Skeletal muscle cell (primary cell): ENCODE measurements at regions not wholly inside any gene's neighbourhood (a gene's known extent, or its start where the extent isn't known, plus 50 kb on each side); places are given as distances from the start of the nearest gene placed in this dataset.
"Not testable (repeated sequence)": the region's sequence is repeated elsewhere in the genome, so short reads cannot be mapped to it uniquely, and the experiment has no call there.

Source experiments
- DNase-seq: peaks from one replicate; pipeline ENCODE4 v3.0.0-alpha.2; 2010; ENCODE audit warnings: low read depth
- H3K4me3 ChIP-seq: 2 replicates; pipeline ENCODE4 v1.5.1; 2011; ENCODE audit warnings: low read depth, mild to moderate bottlenecking, control low read depth, low read length, moderate library complexity

DNA sequence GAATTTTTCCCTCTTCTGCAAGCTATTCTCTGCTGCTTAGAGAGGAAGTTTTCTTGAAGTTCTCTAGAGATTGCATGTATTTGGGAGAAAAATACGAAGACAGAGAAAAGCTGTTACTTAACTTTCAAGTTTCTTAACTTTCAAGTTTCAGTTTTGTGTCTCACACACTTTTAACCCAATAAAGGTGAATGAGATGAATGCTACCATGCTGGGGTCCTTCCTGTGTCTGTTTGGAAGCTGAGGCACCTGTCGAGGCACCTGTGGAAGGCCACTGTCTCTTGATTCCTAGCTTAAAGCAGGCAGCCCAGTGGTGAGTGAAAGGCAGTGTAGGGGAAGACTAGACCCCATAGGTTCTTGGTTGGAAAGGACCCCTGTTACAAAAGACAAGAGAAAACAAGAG, 372.8 kb upstream of the JARID2 start:
- DNase-seq = no peak
- H3K4me3 ChIP-seq = no peak overlapping the region

DNA sequence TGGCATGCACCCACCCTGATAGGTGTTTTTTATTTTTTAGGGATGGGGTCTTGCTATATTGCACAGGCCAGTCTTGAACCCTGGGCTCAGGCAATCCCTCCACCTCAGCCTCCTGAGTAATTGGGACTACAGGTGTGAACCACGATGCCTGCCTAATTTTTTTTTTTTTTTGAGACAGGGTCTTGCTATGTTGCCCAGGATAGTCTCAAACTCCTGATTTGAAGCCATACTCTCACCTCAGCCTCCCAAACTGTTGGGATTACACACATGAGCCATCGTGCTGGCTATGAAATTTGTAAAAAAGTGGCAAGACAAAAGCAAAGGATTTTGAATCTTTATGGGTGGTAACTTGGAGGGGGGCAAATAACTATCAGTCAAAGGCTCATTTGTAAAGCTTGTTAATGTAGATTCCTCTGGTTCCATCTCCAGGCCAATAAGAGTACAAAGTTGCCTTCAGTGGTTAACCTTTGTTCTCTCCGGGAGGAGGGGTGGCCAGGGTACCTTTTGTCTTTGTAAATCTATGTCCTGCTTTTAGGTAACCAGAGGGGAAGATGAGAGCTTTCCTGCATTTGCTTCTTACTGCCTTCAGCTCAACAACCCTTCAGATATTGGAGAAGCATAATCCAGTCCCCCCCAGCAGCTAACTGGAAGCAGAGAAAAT, 372.0 kb upstream of the JARID2 start:
- no peak overlapping the region for H3K4me3 ChIP-seq

DNA sequence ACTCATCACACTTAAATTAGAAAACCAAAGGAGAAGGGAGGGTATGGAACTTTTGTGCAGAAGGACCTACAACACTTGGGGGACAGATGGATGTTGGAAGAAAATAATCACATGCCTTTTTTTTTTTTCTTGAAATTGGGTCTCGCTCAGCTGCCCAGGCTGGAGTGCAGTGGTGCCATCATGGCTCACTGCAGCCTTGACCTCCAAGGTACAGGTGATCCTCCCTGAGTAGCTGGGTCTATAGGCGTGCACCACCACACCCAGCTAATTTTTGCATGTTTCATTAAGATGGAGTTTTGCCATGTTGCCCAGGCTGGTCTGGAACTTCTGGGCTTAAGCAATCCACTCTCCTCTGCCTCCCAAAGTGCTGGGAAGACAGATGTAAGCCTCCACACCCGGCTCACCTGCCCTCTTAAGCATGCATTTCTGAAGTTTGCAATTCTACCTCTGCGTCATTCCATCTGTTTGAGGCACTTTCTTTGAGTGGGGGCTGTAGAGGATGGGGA, 370.8 kb upstream of the JARID2 start:
- no peak for DNase-seq
- H3K4me3 ChIP-seq = no peak overlapping the region

More for the DNA sequence above, 372.0 kb upstream of the JARID2 start:
- no peak for DNase-seq

DNA sequence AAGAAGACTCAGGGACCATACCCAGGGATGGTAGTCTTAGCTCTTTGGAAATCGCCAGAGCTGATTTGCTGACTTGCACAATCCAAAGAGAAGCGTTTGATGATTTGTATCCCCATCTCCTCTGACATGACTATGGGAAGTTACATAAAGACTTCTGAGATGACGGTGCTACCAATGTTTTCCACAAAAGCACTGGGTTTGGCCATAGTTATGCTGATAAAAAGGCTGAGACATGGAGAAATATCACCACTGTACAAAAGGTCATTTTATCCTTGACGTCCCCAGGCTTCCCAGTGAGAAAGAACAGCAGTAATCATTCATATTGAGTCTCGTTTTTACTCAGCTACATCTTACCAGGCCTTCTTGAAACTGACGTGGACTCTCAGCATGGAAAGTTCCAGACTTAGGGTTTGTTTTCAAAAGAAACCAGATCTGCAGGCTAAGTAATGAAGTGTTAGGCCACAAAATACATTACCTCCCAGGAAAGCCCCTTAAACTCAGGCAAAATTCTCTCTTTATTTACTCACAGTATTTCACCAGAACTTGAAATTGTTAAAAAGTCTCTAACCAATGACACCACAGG, 370.3 kb upstream of the JARID2 start:
- DNase-seq = no peak
- H3K4me3 ChIP-seq = no peak overlapping the region

DNA sequence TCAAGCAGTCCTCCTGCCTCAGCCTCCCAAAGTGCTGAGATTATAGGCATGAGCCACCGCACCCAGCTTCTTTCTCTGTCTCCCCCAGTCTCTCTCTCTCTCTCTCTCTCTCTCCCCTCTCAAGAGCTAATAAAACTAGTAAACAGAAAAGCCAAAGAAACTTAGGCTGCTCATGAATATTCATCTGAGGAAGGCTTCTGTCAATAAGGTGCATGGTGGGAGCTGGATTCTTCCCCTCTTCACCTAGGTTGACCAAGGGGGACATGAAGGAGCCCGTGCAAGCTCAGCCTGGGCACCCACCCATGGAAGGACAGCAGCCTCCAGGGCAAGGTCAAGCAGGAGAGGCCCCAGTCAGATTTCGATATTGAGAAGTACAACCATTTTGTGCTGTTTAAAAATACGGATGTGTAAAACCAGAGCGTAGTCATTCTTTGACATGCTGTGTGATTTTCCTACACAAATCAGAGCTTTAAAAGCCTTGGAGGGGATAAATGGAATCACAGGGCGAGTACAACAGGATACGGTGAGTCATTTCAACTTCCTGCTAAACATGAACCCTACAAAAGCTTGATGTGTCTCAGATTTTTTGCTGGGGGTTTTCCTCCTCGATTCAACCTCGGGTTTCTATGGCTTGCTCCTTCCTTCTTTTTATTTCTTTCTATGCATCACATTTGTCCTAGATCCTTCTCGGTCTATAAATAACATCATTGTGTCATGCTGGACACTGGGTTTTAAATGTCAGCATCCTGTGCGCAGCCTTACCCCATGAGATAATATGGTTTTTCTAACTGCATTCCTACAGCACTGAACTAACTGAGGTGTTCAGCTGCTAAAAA, 368.9 kb upstream of the JARID2 start:
- DNase-seq = peak; percentile 75
- H3K4me3 ChIP-seq = no peak overlapping the region

DNA sequence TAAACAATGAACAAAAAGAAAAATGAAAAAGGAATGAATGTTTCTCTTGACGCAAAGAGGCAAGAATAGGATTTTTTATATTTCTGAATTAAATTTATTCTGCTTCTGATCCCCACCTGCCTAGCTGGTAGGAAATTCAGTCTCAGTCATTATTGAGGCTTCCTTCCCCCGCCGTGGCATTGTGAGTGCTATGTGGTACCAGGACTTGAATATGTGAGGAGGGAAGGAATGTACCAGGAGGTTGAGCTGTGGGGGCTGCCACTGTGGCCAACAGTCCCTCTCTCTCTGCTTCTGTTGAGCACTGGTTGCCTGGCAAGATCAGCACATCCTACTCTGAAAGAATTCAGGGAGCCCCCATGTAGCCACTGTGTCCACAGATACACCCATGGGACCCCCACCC, 368.1 kb upstream of the JARID2 start:
- no peak for DNase-seq
- H3K4me3 ChIP-seq = no peak overlapping the region

DNA sequence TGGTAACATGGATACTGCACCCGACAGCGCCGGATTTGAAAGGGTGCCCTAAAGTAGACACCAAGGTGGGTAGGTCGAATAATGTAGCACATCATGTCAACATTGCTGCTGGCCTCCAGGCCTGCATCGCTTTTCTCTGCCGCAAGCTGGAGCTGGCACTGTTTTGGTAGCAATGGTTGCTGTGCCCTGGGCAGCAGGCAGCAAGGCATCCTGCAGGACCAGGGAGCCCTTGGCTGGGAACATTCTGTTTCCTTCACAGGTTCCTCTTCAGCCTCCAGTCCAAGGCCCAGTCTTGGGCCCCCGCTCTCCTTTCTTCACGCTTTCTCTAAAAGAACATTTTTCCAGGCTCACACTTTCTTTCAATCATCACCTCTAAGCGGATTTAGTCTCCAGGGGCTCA, 365.8 kb upstream of the JARID2 start:
- no peak for DNase-seq
- H3K4me3 ChIP-seq = no peak overlapping the region

DNA sequence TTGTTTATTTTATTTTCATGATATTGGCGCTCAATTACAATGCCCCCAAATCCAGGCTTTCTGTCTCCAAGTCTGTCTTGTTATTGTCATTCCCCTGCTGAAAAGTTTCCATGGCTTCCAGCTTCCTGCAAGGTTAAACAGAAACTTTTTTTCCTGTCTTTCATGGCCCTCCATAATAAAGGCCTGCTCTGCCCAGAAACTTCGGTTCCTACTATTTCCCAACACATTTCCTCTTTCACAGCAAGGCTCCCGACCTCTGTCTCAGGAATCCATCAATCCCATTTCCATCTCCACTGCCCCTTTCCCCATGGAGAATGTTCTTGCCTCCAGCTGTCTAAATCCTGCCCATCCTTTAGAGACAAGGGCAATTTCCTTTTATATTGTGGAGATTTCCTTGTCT, 365.2 kb upstream of the JARID2 start:
- H3K4me3 ChIP-seq = no peak overlapping the region
- no peak for DNase-seq

DNA sequence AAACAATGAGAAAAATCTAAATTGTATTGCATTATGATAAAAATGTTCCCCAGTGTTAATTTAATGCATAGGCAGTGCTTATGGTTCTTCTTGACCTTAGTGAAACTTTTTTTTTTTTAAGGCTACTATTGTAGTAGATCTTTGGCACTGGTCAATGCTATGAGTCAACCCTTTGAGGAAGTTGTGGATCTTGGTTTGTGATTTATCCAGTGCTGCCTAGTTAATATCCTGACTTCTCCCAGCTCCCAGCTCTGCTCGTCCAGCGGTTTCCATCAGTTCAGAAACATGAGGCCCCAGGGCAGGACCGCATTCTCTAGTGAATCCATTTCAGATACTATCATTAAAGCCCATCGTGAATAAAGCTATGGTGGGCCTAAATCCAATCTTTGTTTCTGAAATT, 364.5 kb upstream of the JARID2 start:
- H3K4me3 ChIP-seq = no peak overlapping the region
- peak; percentile 61 for DNase-seq

DNA sequence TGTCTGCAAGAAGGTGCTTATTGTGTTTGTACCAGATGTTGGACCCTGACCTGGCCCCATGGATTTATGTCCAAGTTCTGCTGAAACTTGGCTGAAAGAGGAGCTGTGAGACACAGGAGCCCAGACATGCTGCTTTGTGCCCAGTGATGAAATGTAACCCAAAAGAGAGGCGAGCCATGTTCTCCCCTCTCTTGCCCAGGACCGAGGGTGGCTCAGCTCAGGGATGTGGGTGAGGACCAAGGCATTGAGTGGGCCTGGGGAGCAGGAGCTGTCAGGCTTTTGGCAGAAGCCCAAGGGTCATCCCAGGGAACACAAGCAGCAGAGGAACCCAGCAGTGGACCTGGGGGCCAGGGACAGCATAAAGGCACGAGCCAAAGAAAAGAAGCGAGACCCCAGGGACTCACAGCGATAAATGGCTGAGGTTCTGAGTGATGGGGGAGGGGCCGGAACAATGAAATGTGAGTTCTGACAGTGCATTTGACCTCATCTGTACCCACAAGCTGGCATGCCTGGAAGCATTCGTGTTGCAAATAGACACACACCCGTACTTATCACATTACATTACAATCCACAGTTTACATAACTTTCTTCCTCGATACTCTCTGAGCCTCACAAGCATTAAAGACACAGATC, 363.4 kb upstream of the JARID2 start:
- no peak for DNase-seq
- no peak overlapping the region for H3K4me3 ChIP-seq

DNA sequence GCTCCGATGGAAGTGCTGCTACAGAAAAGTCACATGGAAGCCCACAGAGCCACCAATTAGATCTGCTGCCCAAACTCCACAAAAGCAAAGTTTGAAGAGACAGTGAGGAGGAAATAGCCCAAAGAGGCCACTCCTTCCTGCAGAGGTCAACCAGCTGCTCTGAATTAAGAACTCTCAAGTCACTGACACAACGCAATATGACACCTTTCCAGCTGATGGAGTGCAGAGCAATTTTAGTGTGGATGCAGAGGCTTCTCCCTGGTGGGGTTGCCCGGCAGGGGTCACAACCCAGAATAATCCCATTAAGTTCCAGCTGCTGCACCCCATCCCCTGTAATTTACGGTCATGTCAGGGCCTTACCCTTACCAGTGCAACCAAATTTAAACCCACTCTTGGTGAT, 361.9 kb upstream of the JARID2 start:
- no peak overlapping the region for H3K4me3 ChIP-seq
- DNase-seq = no peak

DNA sequence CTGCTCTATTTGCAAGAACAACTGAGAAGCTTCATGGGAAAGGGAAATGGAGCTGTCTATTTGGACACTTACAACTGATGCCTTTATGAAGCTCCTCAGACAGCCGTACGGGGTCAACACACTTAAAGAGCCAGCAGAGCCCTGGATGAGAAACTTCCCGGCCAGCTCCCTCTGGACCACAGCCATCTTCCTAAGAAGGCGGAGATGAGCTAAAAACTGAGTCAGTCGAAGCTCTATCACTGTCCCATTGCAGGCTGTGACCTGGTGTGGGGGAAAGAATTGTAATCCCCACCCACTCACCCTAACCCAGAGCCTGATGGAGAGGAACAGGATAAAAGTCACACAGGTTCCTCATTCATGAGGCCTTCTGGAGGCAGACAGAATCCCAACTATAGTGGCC, 360.4 kb upstream of the JARID2 start:
- DNase-seq = no peak
- H3K4me3 ChIP-seq = no peak overlapping the region

DNA sequence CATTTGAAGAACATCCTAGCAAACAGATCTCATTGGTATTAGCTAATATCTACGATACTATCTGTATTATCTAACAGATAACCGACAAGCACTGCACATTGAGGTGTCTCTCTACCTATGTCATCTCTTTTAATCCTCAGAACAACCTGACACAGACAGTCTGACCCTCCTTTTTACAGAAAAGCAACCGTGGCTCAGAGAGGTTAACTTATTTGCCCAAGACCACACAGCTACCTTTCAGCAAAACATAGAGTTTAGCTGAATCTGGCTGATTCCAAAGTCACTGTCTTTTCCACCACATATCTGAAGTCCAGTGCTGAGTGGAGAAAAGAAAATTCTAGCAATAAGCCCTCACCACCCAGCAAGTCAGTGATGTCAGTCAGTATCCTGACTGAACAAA, 358.7 kb upstream of the JARID2 start:
- no peak for DNase-seq
- H3K4me3 ChIP-seq = no peak overlapping the region

DNA sequence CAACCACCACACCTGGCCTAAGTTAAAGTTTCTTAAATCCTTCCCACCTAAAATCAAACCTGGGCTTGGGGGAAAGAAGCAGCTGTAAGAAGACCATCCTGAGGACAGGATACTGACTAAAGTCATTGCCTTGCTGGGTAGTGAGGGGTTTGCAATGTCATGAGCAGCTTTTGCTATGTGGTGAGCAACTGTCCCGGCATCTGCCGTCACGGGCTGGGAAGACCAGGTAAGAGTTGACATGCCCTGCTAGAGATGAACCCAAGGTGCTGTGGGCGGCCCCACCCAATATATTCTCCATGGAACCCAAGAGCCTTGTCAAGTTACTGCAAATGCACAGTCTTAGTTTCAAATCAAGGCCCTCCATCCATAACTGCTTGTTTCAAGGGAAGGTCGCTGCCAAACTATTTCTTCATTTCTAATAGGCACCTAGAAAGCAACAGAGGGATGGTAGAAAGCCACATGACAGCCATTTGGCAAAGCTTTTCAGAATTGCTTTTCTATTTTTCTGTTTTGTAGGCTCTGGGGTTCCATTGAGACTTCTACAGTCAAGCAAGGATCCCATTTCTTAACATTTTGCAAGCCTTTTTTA, 357.8 kb upstream of the JARID2 start:
- no peak overlapping the region for H3K4me3 ChIP-seq
- DNase-seq = no peak

DNA sequence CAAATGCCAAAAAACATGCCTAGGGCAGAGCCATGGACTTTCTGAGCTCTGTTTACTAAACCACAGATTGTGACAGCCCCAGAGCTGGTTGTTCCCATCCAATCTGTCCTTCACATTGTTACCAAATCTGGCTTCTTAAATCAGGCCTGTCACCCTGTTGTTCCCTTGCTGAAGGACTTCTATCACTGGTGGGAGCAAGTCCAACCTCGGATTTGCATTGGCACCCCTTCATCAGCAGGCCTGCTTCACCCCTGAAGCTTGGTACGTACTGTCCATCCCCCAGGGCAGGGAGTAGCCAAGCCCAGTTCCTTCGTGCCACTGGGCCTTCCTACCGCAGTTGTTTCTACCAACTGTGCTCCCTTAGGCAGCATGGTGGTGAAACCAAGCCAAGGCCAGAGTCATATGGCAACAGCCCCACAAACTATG, 357.3 kb upstream of the JARID2 start:
- no peak for DNase-seq
- H3K4me3 ChIP-seq = no peak overlapping the region

DNA sequence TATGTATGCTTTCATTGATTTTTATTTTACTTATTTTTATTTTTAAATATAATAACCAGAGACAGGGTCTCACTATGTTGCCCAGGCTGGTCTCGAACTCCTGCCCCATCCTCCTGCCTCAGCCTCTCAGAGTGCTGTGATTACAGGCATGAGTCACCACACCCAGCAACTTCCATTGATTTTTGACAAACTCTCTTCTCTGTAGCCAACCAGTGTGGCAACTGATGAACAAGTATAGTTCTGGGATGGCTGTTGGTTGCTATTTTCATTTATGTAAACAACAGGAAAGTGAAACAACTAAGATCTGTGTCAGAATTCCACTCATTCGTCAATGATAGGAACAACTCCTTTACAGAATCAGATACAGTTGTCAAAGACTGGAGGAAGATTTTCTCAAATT, 356.7 kb upstream of the JARID2 start:
- DNase-seq = no peak

DNA sequence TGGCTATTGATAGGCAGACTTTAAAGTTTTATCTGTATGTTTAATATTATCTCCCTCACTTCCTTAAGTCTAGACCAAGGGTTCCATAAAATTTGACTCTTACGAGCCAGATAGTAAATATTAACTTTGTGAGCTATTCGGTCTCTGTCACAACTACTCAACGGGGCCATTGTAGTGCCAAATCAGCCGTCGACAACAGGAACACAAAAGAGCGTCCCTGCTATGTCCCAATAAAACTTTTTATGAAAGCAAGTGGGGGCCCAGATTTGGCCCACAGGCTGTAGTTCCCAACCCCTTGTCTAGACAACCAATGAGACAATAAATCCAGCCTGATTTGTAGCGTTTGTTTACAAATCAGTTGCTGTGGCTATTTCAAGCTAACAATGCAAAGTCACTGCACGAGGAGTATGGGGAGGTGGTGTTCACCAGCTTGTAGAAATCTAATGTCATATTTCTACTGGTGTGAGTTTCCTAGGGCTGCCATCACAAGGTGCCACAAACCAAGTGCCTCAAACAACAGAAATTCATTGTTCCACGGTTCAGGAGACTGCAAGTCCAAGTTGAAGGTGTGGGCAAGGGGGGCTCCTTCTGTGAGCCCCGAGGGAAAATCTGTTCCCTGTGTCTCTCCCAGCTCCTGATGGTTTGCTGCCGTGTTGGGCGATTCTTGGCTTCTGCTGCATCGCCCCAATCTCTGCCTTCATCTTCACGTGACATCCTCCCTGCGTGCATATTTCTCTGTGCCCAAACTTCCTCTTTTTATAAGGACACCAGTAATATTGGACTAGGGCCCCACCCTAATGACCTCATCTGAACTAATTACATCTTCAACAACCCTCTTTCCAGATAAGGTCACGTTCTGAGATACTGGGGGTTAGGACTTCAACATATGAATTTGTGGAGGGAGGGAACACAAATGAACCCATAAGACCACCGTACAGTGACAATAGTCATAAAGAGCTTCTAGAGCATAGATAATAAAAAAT, 356.0 kb upstream of the JARID2 start:
- DNase-seq = no peak
- H3K4me3 ChIP-seq = no peak overlapping the region

More for the DNA sequence above, 356.7 kb upstream of the JARID2 start:
- H3K4me3 ChIP-seq = no peak overlapping the region

DNA sequence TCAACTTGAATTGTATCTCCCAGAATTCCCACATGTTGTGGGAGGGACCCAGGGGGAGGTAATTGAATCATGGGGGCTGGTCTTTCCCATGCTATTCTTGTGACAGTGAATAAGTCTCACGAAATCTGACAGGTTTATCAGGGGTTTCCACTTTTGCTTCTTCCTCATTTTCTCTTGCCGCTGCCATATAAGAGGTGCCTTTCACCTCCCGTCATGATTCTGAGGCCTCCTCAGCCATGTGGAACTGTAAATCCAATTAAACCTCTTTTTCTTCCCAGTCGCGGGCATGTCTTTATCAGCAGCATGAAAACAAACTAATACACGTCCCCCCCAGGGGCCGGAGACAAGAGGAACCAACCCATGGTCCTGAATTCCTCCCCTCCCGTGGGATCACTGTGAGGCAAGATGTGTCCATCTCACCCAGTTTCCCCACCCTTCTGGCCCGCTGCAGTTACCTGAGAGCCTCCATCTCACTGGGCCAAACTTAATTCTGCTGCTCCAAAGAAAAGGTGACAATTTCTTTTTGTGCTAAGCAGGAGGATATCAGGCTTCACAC, 354.0 kb upstream of the JARID2 start:
- not testable (repeated sequence) for DNase-seq, H3K4me3 ChIP-seq
